HG03108 (cell line): ENCODE measurements at regions not wholly inside any gene's neighbourhood (a gene's known extent, or its start where the extent isn't known, plus 50 kb on each side); places are given as distances from the start of the nearest gene placed in this dataset.
"Not testable (repeated sequence)": the region's sequence is repeated elsewhere in the genome, so short reads cannot be mapped to it uniquely, and the experiment has no call there.

ENCODE experiments used
- ATAC-seq: cut with Tn5 transposase; IDR thresholded peaks from one replicate; pipeline ENCODE4 v1.9.1; 2021; ENCODE audit warnings: moderate library complexity; ENCODE audit not compliant: unreplicated experiment

DNA sequence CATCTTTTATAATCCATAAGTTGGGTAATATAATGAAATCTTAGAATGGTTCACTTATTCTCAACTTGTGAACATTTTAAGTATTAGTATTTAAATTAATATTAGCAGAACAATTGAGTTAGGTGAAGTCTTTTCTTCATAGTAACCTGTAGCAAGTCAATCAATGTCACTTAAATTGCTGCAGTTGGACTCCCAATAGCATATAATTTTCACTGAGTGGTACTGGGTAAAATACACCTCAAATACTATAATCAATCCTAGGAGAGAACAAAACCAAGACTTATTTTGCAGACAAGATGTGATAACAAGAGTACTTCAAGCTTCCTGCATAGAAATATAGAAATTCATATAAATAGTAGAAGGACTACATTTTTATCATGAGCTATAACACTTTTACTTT, 677.9 kb upstream of the LRRN3 start:
- no peak for ATAC-seq

DNA sequence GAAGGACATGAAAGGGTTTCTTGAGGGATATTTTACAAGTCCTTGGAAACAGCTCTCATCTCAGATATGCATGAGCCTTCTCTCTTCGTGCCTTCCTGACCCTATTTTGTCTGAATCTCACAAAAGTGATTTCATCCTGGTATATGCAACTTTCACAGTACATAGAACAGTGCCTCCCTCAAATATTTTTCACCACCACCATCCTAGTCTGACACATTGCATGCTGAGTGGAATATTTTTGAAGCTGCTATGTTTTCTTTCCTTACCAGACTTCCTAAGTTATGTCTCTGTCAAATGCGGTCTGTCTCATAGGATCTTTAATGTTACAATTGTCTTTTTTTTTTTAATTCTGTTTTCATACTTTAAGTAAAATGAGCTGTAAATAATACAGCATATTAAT, 673.3 kb upstream of the LRRN3 start:
- ATAC-seq: no peak

DNA sequence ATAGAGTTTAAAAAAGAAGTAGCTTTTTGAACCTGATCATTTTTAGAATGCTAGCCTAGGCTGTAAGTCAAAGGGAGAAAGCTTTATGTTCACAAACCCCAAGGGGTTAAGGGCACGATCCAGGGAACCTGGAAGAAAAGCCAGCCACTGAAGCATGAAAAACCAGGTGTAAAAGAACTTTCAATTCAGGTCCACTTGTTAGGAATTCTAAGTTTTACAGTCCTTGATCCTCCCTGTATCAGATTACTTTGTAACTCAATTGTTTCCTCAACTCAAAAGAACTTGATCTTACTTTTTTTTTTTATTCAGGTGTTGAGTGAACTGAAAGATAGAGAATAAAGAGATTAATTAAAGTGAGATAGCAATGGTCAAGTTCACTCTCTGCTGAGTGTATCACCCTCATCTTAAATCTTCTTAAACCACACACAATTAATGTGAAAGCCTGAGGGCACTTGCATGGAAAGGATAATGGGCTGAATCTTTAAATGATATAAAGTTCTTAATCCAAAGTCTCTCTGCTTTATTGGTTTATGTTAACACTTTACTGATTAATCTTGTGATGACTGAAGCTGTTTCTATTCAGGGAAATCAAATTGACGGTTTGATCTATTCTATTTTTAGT, 672.2 kb upstream of the LRRN3 start:
- no peak for ATAC-seq

DNA sequence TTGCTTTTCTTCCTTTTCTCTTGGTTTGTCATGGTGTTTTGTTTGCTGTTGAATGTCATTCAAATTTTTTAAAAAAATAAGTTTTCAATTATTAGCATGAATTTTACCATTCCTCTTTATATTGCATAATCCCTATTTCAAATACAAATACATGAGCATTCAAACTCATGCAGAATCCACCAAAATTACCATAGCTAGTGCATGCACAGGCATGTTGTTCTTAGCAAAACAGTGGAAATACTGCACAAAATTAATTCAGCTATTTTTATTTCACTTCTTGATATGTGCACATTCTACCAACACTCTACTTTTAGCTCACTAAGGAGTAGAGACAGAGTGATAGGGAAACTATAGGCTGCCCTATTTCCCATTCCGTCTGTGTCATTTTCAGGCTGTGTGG, 670.1 kb upstream of the LRRN3 start:
- no peak for ATAC-seq

DNA sequence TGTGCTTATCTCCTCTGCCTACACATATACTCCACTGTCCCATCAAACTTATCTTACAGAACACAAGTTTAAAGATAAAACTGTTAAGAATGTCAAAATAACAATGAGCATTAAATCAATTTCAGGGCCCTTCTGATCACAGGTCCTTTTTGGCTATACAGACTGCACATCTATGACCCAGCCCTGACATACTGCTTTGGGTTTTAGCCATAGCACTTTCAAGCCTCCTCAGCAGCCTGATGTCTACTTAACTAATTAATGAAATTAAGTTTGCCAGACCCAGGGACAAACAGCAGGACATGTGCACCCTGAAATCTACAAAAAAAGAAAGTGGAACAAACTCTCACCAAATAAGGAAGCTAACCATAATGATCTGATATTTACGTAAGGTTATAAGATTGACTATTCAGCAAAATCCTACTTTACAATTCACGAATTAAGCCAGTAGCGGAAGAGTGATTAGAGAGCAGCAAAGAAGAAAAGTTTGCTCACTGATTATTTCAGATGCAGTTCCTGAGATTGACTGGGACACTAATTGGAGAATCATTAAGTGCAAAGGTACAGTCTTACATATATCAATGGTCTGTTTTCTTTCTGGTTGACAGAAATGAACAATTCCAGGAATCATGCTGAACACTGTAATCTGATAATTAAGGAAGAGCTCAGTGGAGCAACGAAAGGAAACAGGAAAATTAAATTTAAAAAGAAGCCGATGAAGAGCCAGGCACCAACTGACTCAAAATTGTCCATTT, 669.3 kb upstream of the LRRN3 start:
- ATAC-seq: no peak

DNA sequence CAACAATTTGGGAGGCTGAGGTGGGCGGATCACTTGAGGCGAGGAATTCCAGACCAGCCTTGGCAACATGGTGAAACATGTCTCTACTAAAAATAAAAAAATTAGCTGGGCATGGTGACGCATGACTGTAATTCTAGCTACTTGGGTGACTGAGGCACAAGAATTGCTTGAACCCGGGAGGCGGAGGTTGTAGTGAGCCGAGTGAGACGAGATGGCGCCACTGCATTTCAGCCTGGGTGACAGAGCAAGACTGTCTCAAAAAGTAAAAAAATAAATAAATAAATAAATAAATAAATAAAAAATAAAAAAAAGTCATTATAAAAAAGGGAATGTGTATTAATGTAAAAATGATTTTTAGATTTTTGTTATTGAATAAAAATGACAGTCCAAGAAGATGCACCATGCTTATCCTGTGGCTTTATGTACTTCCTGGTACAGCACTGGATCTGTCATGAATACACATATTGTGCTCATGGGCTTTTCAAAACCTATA, 658.8 kb upstream of the LRRN3 start:
- no peak for ATAC-seq

DNA sequence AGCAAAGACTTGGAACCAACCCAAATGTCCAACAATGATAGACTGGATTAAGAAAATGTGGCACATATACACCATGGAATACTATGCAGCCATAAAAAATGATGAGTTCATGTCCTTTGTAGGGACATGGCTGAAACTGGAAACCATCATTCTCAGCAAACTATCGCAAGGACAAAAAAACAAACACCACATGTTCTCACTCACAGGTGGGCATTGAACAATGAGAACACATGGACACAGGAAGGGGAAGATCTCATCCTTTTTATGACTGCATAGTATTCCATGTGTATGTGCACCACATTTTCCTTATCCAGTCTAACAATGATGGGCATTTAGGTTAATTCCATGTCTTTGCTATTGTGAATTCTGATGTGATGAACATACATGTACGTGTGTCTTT, 652.0 kb upstream of the LRRN3 start:
- ATAC-seq: not testable (repeated sequence)

DNA sequence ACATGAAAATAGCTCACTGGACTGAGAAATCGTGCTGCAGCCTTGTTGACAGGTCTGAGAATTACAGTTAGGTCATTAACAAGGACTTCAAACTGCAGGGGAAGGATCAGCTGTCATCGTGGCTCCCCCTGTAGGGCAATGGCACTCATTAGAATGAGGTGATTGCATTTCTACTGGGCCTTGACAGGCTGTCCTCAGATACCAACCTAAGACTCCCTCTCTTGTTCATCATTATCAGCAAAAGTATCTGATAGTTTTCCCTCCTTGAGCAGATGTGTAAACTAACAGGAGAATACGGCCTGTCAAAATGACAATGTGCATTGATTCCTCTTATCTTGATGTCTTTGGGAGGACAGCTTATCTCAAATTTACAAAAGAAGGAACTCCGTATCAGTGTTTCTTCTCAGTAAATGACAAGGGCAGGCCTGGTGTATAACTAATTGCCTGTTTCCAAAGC, 648.5 kb upstream of the LRRN3 start:
- no peak for ATAC-seq

DNA sequence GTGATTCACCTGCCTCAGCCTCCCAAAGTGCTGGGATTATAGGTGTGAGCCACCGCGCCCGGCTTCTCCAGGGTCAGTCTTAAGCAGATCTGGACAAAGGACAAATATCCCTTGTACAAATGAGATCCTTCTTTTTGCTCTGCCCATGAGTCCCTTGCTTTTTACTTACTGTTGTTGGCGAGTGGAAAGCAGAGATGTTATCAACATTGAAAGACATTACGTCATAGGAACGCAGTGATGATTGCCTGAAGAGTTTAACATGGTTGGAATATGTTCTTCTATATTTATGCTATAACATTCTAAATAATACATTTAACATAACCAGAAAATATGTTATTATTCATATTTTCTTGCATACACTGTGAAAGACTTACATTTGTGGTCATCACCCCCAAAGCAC, 644.3 kb upstream of the LRRN3 start:
- no peak for ATAC-seq

DNA sequence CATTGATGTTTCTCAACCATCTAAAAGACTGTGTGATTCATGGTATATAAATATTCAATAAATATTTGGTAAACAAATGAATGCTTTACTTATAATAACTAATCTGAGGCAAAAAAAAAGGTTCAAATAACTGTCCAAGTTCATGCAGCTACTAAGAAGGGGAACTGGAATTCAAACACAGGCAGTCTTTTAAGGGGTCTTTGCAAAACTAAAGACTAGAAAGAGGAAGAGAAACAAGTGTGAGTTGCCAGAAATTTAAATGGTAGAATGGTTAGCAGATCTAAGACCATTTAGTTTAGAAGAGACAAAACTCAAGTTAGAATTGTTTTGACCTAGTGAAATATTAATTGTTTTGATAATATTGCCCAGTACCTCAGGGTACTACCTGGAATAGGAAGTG, 642.0 kb upstream of the LRRN3 start:
- ATAC-seq: no peak

DNA sequence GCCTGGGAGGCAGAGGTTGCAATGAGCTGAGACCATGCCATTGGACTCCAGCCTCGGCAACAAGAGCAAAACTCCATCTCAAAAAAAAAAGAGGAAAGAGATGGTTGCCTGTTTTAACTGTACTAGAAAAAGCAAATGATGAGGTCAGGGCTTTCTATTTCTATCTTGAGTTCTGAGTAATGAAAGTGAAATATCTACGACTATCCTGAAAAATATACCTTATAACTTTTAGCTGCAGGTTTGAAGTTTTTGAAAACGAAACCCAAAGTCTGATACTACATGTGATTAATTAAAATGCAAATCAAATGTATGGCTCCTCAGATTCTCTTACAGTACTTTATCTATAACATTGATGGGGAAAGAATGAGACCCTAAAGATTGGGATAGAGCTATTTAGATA, 636.2 kb upstream of the LRRN3 start:
- no peak for ATAC-seq

DNA sequence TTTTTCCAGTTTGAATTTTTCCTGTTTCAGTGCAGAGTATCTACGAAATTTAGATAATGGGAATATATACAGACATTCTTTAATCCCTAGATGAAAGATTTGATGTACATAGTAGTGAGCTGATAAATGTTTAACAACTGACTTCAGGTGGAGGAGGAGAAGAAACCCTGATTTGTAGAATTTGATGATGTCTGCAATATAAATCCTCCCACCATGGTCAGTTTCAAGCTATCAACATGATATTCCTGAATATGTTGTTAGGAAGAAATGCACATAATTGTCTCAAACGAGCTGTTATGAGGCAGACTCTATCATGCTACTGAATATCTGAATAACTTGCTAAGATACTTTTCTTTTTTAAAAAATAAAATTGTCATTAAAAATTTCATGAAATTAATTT, 629.3 kb upstream of the LRRN3 start:
- no peak for ATAC-seq

DNA sequence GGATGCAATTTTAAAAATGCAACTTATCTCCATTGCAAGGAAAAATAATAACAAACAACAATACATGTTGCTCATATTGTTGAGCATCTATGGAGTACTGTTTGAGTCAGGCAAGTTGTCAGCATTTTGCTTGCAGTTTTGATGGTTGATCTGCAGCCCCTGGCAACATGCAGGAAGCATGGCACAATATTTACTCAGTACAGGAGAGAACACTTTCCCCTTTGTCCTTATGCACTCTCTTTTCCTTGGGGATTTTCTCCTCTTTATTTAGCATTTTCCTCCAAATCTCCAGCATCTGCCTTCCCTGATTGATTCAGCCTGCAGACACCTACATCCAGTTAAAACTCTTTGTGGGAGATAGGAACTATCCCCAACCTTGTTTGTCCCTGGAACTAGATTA, 620.5 kb upstream of the LRRN3 start:
- no peak for ATAC-seq

DNA sequence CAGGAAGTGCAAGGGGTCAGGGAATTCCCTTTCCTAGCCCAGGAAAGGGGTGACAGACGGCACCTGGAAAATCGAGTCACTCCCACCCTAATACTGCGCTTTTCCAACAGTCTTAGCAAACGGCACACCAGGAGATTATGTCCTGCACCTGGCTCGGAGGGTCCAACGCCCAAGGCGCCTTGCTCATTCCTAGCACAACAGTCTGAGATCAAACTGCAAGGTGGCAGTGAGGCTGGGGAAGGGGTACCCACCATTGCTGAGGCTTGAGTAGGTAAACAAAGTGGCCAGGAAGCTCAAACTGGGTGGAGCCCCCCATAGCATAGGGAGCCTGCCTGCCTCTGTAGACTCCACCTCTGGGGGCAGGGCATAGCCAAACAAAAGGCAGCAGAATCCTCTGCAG, 618.5 kb upstream of the LRRN3 start:
- not testable (repeated sequence) for ATAC-seq

DNA sequence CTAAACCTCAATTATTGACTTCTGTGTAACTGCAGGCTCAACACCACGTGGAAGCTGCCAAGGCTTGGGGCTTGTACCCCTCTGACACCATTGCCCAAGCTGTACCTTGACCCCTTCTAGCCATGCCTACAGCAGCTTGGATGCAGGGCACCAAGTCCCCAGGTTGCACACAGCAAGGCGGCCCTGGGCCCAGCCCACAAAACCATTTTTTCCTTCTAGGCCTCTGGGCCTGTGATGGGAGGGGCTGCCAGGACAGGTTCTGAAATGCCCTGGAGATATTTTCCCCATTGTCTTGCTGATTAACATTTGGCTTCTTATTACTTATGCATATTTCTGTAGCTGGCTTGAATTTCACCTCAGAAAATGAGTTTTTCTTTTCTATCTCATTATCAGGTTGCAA, 610.0 kb upstream of the LRRN3 start:
- ATAC-seq: no peak

DNA sequence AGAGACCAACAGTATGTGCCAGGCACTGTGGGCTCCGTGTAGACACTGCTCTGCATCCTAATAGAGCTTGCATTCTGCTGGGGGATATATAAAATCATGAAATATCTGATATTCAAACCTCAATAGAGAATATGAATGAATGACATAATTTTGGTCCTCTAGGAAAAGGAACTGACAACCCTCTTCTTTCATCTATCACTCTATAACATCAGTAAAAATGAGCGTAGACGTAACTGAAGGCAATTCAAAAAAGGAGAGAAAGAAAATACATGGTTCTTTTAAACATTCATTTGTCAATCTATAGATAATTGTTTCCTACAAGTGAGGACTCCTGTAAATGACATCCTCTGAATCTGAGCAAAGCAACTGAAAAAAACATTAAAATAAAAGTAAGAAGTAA, 607.4 kb upstream of the LRRN3 start:
- ATAC-seq: no peak

DNA sequence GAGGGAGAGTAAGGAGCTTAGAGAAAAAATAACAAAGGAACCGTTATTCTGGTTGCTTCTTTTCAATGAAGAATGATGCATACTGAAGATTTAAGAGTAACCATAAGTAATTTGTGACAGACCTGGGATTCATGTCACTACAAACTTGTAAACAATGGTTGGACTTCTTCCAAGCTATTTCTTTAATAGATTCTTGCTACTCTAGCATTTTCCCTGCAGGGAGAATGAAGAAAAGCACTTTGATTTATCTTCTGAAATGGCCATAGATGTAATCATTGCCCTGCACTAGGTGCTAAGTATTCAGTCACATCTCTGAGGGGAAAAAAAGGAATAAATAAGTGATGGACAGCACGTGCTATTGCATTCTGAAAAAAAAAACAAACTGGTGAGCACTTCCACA, 606.6 kb upstream of the LRRN3 start:
- ATAC-seq: no peak

DNA sequence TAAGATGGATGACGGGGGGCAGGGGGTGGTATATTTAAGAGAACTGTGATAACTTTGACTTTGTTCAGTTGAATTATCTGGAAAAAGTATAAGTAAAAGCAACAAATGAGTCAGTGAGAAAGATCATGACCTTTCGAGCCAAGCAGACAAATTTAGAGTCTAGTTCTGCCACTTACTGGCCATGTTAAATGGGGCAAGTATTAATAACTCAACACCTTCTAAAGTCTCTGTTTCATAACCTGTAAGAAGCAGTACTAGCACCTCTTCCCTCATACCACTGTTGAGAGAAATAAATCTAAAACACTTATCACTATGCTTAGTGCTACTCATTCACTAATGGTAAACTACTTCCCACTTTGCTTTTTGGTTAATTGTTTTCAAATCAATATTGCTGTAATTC, 604.4 kb upstream of the LRRN3 start:
- no peak for ATAC-seq

DNA sequence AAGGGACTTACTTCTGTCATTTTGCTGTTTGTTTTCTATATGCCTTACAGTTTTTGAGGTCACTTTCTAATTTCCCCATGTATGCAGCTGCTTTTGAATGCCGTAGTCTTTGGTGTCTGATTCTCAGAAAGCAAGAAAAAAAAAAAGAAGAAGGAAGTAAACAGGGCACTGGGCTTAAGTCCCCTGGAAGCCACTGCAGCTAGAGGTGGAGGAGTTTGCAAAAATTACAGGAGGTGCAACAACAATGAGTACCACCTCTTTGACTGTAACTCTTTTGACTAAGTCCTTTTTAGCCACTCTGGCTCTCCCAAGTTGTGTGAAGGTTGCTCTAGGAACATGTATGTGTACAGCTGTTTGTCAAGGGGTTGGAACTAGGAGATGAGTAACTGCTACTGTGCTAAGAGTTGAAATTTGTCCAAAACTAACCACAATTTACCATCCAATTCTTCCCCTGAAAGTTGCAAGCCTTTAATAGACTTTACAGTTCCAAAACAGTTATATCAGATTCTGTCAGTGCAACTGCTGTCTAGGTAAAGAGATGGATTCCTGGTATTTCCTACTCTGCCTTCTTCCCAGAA, 588.0 kb upstream of the LRRN3 start:
- no peak for ATAC-seq

DNA sequence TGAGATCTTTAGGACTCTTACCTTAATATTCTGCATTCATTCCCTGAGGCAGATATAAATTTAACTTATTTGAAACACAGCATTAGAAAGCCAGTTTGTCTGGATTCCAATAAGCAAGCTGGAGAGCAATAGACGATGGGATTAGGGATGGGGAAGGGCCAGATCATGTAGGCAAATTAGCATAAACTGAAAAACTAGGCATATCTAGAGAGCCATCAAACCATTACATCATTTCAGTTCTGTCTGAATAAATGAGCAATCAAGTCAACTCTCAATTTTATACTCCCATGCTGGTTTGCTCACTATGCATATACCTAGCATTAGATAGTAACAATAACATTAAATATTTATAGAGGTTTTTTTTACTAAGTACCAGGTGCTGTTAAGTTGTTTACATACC, 583.6 kb upstream of the LRRN3 start:
- ATAC-seq: no peak

DNA sequence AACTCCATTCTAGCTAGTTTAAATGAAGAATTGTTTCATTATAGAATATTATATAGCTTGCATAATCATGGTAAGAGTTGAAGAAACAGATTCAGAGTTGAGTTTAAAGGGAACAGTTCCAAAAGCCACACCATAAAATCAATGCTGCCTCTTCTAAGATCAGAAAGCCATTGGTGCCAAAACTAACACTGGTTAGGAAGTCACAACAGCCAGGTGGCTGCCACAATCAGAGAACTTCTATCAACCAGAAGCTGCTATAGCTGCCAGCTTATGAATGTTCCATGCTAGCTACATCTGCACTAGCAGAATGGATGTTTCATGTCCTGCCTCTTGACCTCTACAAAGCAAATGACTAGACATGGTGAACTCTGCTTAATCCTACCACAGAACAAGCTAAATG, 583.1 kb upstream of the LRRN3 start:
- ATAC-seq: no peak

DNA sequence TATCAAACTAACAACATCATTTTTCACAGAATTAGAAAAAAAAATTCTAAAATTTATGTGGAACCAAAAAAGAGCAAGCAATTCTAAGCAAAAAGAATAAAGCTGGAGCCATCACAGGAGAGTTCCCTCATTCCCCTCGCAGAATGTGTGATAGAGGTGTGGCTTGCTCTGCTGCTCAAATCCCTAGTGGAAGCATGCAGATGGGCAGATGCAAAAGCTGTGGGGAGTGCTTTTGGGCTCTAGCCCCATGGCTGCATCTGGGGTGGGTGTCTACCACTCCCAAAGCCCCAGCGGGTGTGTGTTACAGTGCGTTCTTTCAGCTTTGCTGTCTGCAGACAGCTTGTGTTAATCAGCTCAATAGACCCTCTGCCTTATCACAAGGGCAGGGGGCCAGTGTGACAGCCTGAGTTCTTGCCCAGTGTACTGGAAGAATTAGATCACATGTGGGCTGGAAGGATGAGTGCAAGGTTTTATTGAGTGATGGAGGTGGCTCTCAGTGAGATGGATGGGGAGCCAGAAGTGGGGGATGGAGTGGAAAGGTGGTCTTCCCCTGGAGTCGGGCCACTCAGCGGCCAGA, 575.9 kb upstream of the LRRN3 start:
- not testable (repeated sequence) for ATAC-seq
